CD14-positive monocyte (primary cell): ENCODE measurements at regions not wholly inside any gene's neighbourhood (a gene's known extent, or its start where the extent isn't known, plus 50 kb on each side); places are given as distances from the start of the nearest gene placed in this dataset.

Experiments used
- DNase-seq, 3 donors: peaks; one replicate each; pipeline ENCODE4 v3.0.0-alpha.2; 2011 to 2022
- H2AFZ ChIP-seq: 2 replicates; pipeline ENCODE4 v1.6.0; 2012; ENCODE audit warnings: mild to moderate bottlenecking, low read depth, low read length, inconsistent platforms; ENCODE audit not compliant: insufficient read depth, poor library complexity, severe bottlenecking
- H3K27ac ChIP-seq, 2 donors: 1 replicate in 1 of 2; 2 replicates in 1 of 2; pipeline ENCODE4 v1.5.1; 2012 to 2013; ENCODE audit warnings: low read length in 2 of 2, control low read depth in 1 of 2, inconsistent platforms in 1 of 2, low read depth in 1 of 2, mild to moderate bottlenecking in 1 of 2
- H3K27me3 ChIP-seq, 2 donors: one replicate each; pipeline versions ENCODE4 v1.6.0 to v1.6.1; 2011 to 2013; ENCODE audit warnings: low read length in 2 of 2; ENCODE audit not compliant: control insufficient read depth in 2 of 2, insufficient read depth in 2 of 2
- H3K36me3 ChIP-seq, 2 donors: replicated peaks in 1 of 2; 1 replicate in 1 of 2; 2 replicates in 1 of 2; pipeline versions ENCODE4 v1.5.1 to v1.6.1; 2012 to 2013; ENCODE audit warnings: low read length in 2 of 2, control low read depth in 1 of 2, inconsistent platforms in 1 of 2, mild to moderate bottlenecking in 1 of 2; ENCODE audit not compliant: insufficient read depth in 2 of 2, control insufficient read depth in 1 of 2
- H3K4me1 ChIP-seq, 2 donors: 1 replicate in 1 of 2; 2 replicates in 1 of 2; pipeline versions ENCODE4 v1.5.1 to v1.6.1; 2012 to 2013; ENCODE audit warnings: low read length in 2 of 2, control low read depth in 1 of 2, inconsistent platforms in 1 of 2, mild to moderate bottlenecking in 1 of 2, moderate library complexity in 1 of 2; ENCODE audit not compliant: insufficient read depth in 2 of 2, control insufficient read depth in 1 of 2
- H3K4me2 ChIP-seq: replicated peaks from 2 replicates; pipeline ENCODE3; 2012; ENCODE audit warnings: low read length, moderate library complexity, mild to moderate bottlenecking; ENCODE audit not compliant: poor library complexity, severe bottlenecking; ENCODE audit errors: extremely low read depth
- H3K4me3 ChIP-seq, 3 experiments: fragments of 200-600 bp in 1 of 3; sonication (generic) in 1 of 3; replicated peaks in 1 of 3; 1 replicate in 2 of 3; 2 replicates in 1 of 3; pipeline ENCODE4 v1.5.1; 2011 to 2013; ENCODE audit warnings: low read length in 3 of 3, mild to moderate bottlenecking in 3 of 3, control low read depth in 2 of 3, low read depth in 2 of 3, inconsistent platforms in 1 of 3, moderate library complexity in 1 of 3
- H3K79me2 ChIP-seq: 2 replicates; pipeline ENCODE4 v1.6.0; 2012; ENCODE audit warnings: mild to moderate bottlenecking, control low read depth, inconsistent platforms, low read length, moderate library complexity; ENCODE audit not compliant: insufficient read depth
- H3K9ac ChIP-seq: 2 replicates; pipeline ENCODE4 v1.6.0; 2017; ENCODE audit warnings: low read length, mild to moderate bottlenecking; ENCODE audit not compliant: insufficient read depth, poor library complexity, severe bottlenecking
- H3K9me3 ChIP-seq, 2 donors: replicated peaks in 1 of 2; 1 replicate in 1 of 2; 2 replicates in 1 of 2; pipeline versions ENCODE4 v1.5.1 to v1.6.1; 2012 to 2013; ENCODE audit warnings: low read length in 2 of 2, control low read depth in 1 of 2; ENCODE audit not compliant: control insufficient read depth in 1 of 2, insufficient read depth in 1 of 2
- H4K20me1 ChIP-seq: 2 replicates; pipeline ENCODE4 v1.6.0; 2012; ENCODE audit warnings: mild to moderate bottlenecking, low read length, control low read depth, moderate library complexity; ENCODE audit not compliant: insufficient read depth
- H3K27ac Mint-ChIP-seq, 7 donors: one replicate each; pipeline ENCODE4 v1.8.0; 2020; ENCODE audit warnings: mild to moderate bottlenecking in 7 of 7, mixed read lengths in 7 of 7, moderate library complexity in 6 of 7, inconsistent platforms in 2 of 7
- H3K27me3 Mint-ChIP-seq, 3 donors: one replicate each; pipeline ENCODE4 v1.8.0; 2021 to 2022; ENCODE audit warnings: low read depth in 3 of 3, mild to moderate bottlenecking in 3 of 3, mixed read lengths in 3 of 3, moderate library complexity in 3 of 3, inconsistent platforms in 1 of 3
- H3K36me3 Mint-ChIP-seq, 2 donors: one replicate each; pipeline ENCODE4 v1.8.0; 2020; ENCODE audit warnings: mixed read lengths in 2 of 2, inconsistent platforms in 1 of 2, mild to moderate bottlenecking in 1 of 2
- H3K4me1 Mint-ChIP-seq: one replicate; pipeline ENCODE4 v1.8.0; 2020; ENCODE audit warnings: mild to moderate bottlenecking, mixed read lengths
- H3K4me3 Mint-ChIP-seq, 2 donors: one replicate each; pipeline ENCODE4 v1.8.0; 2020; ENCODE audit warnings: mild to moderate bottlenecking in 2 of 2, mixed read lengths in 2 of 2, moderate library complexity in 1 of 2
- H3K9me3 Mint-ChIP-seq, 7 donors: one replicate each; pipeline ENCODE4 v1.8.0; 2020 to 2022; ENCODE audit warnings: mixed read lengths in 7 of 7, mild to moderate bottlenecking in 6 of 7, moderate library complexity in 6 of 7, inconsistent platforms in 2 of 7
- CTCF ChIP-seq: fragments of 200-600 bp; IDR thresholded peaks from one replicate; pipeline ENCODE4 v1.8.0; 2022; ENCODE audit warnings: antibody characterized with exemption, mild to moderate bottlenecking
- WGBS: methylation state at CpG from one replicate; pipeline ENCODE4 v1.1.5; 2013; ENCODE audit warnings: missing lambda C conversion rate; ENCODE audit not compliant: insufficient coverage; 5-methylcytosine and 5-hydroxymethylcytosine counted together
- intact Hi-C, 2 donors: fragments of 100-400 bp; cut with micrococcal nuclease; formaldehyde crosslinking; loops; one replicate each; pipeline versions ENCODE4 v1.15.0 to v1.15.1; 2023

- Mint-ChIP-seq H3K9me3 (peaks cover 0 to 17% (median 6%) of the 10 kb centered on the region in 7 donors), H3K36me3 (no peaks in the 10 kb centered on the region), H3K4me3 (no peak overlapping the region), H3K27ac (no peak overlapping the region), H3K27me3 (no peaks in the 10 kb centered on the region), H3K4me1 (no peaks in the 10 kb centered on the region)
- no peak for DNase-seq
- Histone ChIP-seq H3K27ac (no peak overlapping the region), H3K27me3 (no peaks in the 10 kb centered on the region), H2AFZ (no peak overlapping the region), H3K4me3 (no peak overlapping the region), H4K20me1 (no peaks in the 10 kb centered on the region), H3K9ac (no peak overlapping the region), H3K4me2 (no peak overlapping the region), H3K79me2 (no peaks in the 10 kb centered on the region), H3K9me3 (peaks cover 0 to 10% of the 10 kb centered on the region in 2 donors), H3K36me3 (no peaks in the 10 kb centered on the region), H3K4me1 (no peaks in the 10 kb centered on the region)
- intact Hi-C loops, result no loop called here
- no peak for TF ChIP-seq CTCF
- 100% methylated on average over 1 of the region's 2 CpGs for WGBS
Measured at GRCh38 chr6:155710704-155711103, 255.1 kb upstream of the NOX3 start.

GRCh38 chr6:155709262-155709661 is 253.6 kb upstream of the NOX3 start:
- Histone ChIP-seq H3K36me3 (no peaks in the 10 kb centered on the region), H3K79me2 (no peaks in the 10 kb centered on the region), H3K4me3 (no peak overlapping the region), H3K9me3 (peaks cover 0 to 10% of the 10 kb centered on the region in 2 donors), H3K27ac (no peak overlapping the region), H3K4me1 (no peaks in the 10 kb centered on the region), H3K9ac (no peak overlapping the region), H4K20me1 (no peaks in the 10 kb centered on the region), H3K27me3 (no peaks in the 10 kb centered on the region), H3K4me2 (no peak overlapping the region), H2AFZ (no peak overlapping the region)
- no peak for TF ChIP-seq CTCF
- Mint-ChIP-seq H3K27me3 (no peaks in the 10 kb centered on the region), H3K9me3 (peaks cover 2 to 10% (median 6%) of the 10 kb centered on the region in 7 donors), H3K4me1 (no peaks in the 10 kb centered on the region), H3K36me3 (no peaks in the 10 kb centered on the region), H3K4me3 (no peak overlapping the region), H3K27ac (no peak overlapping the region)
- intact Hi-C loops, result no loop called here
- DNase-seq, result no peak
- WGBS, result 97% methylated on average over 10 of the region's 10 CpGs
